Vagina (tissue), 2 donors: ENCODE measurements at regions not wholly inside any gene's neighbourhood (a gene's known extent, or its start where the extent isn't known, plus 50 kb on each side); places are given as distances from the start of the nearest gene placed in this dataset.

Source experiments
- DNase-seq, 2 donors: peaks; one replicate each; pipeline ENCODE4 v3.0.0-alpha.2; 2017; ENCODE audit errors: extremely low spot score in 2 of 2
- H3K27ac ChIP-seq: fragments of 200-600 bp; sonication (generic); one replicate; pipeline ENCODE4 v1.5.1; 2019
- H3K27me3 ChIP-seq: fragments of 200-600 bp; sonication (generic); one replicate; pipeline ENCODE4 v1.5.1; 2019
- H3K36me3 ChIP-seq, 2 donors: fragments of 200-600 bp; sonication (generic); one replicate each; pipeline ENCODE4 v1.5.1; 2017 to 2019
- H3K4me1 ChIP-seq: fragments of 200-600 bp; sonication (generic); one replicate; pipeline ENCODE4 v1.5.1; 2019
- H3K4me3 ChIP-seq, 2 donors: fragments of 200-600 bp; sonication (generic); 1 replicate in 1 of 2; 2 replicates in 1 of 2; pipeline ENCODE4 v1.5.1; 2016 to 2019
- H3K9me3 ChIP-seq: fragments of 200-600 bp; sonication (generic); one replicate; pipeline ENCODE4 v1.5.1; 2019
- POLR2A ChIP-seq, 2 donors: fragments of 450-650 bp; IDR thresholded peaks; one replicate each; pipeline ENCODE4 v1.6.1; 2017; ENCODE audit warnings: antibody characterized with exemption in 2 of 2, mild to moderate bottlenecking in 2 of 2, moderate library complexity in 2 of 2
- POLR2AphosphoS5 ChIP-seq, 2 donors: sonication (generic); formaldehyde crosslinking; IDR thresholded peaks; one replicate each; pipeline ENCODE4 v1.9.0; 2017; ENCODE audit warnings: antibody characterized with exemption in 2 of 2, mild to moderate bottlenecking in 2 of 2, low read depth in 1 of 2; ENCODE audit not compliant: insufficient read depth in 1 of 2
- intact Hi-C: fragments of 100-400 bp; cut with DNase I; formaldehyde crosslinking; loops from one replicate; pipeline ENCODE4 v1.15.1; 2023
- TF ChIP-seq, protein P1 (sequence below), 3 experiments: fragments of 450-650 bp in 2 of 3; fragments of 200-600 bp in 1 of 3; sonication (generic) in 1 of 3; IDR thresholded peaks; one replicate each; pipeline ENCODE4 v1.5.1; 2017 to 2019; ENCODE audit warnings: antibody characterized with exemption in 3 of 3, mild to moderate bottlenecking in 2 of 3, moderate library complexity in 2 of 3

DNA sequence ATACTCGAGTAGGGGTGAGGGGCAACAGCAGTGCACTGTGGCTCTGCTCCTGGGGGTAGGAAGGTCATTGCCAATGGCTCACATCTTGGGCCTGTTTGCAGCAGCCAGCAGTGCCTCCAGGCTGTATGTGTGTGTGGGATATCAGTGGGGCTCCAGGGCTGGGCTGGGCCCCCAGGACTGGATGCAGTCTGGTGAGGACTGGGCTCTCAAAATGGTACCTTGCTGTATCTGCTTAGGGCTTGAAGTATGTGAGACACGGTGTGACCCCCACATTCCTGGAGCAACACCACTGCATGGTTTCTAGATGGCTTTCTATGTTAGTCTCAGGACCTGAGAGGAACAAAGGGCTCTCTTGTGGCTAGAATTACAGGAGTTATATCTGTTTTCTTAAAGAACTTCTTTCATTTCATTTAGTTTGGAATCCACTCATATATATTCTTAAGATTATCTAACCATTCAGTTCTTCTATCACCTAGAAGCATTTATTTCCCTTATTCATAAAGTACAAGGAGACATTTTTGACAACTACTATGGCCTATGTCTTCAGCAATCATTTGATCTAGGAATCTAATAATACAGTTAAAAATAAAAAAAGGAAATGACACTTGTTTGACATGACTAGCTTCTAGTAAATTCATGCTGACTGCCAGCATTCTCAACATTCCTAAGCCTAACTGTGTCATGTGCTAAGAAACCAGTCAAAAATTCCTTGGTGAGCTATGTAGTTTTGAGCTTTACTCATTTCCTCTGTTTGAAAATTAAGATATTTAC, 443.2 kb upstream of the SEMA3A start:
- Histone ChIP-seq H3K9me3 (no peaks in the 10 kb centered on the region), H3K4me1 (no peaks in the 10 kb centered on the region), H3K27ac (no peak overlapping the region), H3K27me3 (no peaks in the 10 kb centered on the region), H3K36me3 (no peaks in the 10 kb centered on the region), H3K4me3 (no peak overlapping the region)
- no peak for TF ChIP-seq POLR2AphosphoS5 (IDR thresholded peaks at IDR 0.05; ENCODE audit: insufficient read depth in 1 of 2, low read depth in 1 of 2)
- TF ChIP-seq POLR2A (IDR thresholded peaks at IDR 0.05) = no peak
- TF ChIP-seq, protein P1, sequence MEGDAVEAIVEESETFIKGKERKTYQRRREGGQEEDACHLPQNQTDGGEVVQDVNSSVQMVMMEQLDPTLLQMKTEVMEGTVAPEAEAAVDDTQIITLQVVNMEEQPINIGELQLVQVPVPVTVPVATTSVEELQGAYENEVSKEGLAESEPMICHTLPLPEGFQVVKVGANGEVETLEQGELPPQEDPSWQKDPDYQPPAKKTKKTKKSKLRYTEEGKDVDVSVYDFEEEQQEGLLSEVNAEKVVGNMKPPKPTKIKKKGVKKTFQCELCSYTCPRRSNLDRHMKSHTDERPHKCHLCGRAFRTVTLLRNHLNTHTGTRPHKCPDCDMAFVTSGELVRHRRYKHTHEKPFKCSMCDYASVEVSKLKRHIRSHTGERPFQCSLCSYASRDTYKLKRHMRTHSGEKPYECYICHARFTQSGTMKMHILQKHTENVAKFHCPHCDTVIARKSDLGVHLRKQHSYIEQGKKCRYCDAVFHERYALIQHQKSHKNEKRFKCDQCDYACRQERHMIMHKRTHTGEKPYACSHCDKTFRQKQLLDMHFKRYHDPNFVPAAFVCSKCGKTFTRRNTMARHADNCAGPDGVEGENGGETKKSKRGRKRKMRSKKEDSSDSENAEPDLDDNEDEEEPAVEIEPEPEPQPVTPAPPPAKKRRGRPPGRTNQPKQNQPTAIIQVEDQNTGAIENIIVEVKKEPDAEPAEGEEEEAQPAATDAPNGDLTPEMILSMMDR (IDR thresholded peaks at IDR 0.05) = no peak
- DNase-seq = no peak
- intact Hi-C loops = no loop called here

DNA sequence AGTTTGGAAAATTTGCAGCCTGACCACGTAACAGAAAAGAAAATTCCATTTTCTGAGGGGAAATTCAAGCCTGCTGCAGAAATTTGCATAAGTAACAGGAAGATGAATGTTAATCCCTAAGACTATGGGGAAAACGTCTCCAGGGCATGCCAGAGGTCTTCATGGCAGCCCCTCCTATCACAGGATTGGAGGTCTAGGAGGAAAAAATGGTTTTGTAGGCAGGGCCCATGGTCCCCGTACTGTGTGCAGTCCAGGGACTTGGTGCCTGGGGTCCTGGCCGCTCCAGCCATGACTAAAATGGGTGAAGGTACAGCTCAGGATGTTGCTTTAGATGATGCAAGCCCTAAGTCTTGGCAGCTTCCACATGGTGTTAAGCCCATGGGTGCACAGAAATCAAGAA, 437.3 kb upstream of the SEMA3A start:
- intact Hi-C loops = no loop called here
- Histone ChIP-seq H3K36me3 (no peaks in the 10 kb centered on the region), H3K27me3 (no peaks in the 10 kb centered on the region), H3K9me3 (no peaks in the 10 kb centered on the region), H3K4me3 (no peak overlapping the region), H3K4me1 (no peaks in the 10 kb centered on the region), H3K27ac (no peak overlapping the region)
- no peak for DNase-seq
- no peak for TF ChIP-seq POLR2AphosphoS5 (IDR thresholded peaks at IDR 0.05; ENCODE audit: insufficient read depth in 1 of 2, low read depth in 1 of 2)
- no peak for TF ChIP-seq POLR2A (IDR thresholded peaks at IDR 0.05)
- TF ChIP-seq, protein P1 (IDR thresholded peaks at IDR 0.05) = no peak

GRCh38 chr7:84629640-84630318, 435.2 kb upstream of the SEMA3A start:
- Histone ChIP-seq H3K27ac (no peak overlapping the region), H3K27me3 (no peaks in the 10 kb centered on the region), H3K4me3 (no peak overlapping the region), H3K4me1 (no peaks in the 10 kb centered on the region), H3K36me3 (no peaks in the 10 kb centered on the region), H3K9me3 (no peaks in the 10 kb centered on the region)
- intact Hi-C loops = no loop called here
- TF ChIP-seq, protein P1 (IDR thresholded peaks at IDR 0.05) = no peak
- TF ChIP-seq POLR2AphosphoS5 (IDR thresholded peaks at IDR 0.05; ENCODE audit: insufficient read depth in 1 of 2, low read depth in 1 of 2) (no peak), POLR2A (IDR thresholded peaks at IDR 0.05) (no peak)
- DNase-seq = no peak

DNA sequence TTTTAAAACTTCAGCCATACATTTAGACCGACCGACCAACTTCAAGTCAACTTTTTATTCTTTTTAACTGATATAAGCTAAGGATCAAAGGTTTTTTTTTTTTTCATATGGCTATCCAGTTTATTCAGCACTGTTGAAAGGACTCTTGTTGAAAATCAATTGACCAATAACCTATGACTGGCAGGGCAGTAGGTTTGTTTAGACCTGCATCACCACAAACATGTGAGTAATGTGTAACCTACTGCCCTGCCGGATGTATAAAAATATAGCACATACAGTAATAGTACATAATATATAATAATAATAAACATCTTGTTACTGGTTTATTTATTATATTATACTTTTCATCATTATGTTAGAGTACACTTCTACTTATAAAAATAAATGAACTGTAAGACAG, 434.6 kb upstream of the SEMA3A start:
- Histone ChIP-seq H3K27ac (no peak overlapping the region), H3K27me3 (no peaks in the 10 kb centered on the region), H3K4me3 (no peak overlapping the region), H3K36me3 (no peaks in the 10 kb centered on the region), H3K4me1 (no peaks in the 10 kb centered on the region), H3K9me3 (no peaks in the 10 kb centered on the region)
- no peak for DNase-seq
- TF ChIP-seq, protein P1 (IDR thresholded peaks at IDR 0.05) = no peak
- TF ChIP-seq POLR2AphosphoS5 (IDR thresholded peaks at IDR 0.05; ENCODE audit: insufficient read depth in 1 of 2, low read depth in 1 of 2) = no peak
- no peak for TF ChIP-seq POLR2A (IDR thresholded peaks at IDR 0.05)
- intact Hi-C loops = no loop called here

- H3K9me3 ChIP-seq = no peaks in the 10 kb centered on the region
- H3K4me3 ChIP-seq = no peak overlapping the region
- intact Hi-C loops = no loop called here
- no peaks in the 10 kb centered on the region for H3K36me3 ChIP-seq
- no peaks in the 10 kb centered on the region for H3K4me1 ChIP-seq
- TF ChIP-seq POLR2AphosphoS5 (IDR thresholded peaks at IDR 0.05; ENCODE audit: insufficient read depth in 1 of 2, low read depth in 1 of 2) = no peak
- TF ChIP-seq, protein P1 (IDR thresholded peaks at IDR 0.05) = no peak
- TF ChIP-seq POLR2A (IDR thresholded peaks at IDR 0.05) = no peak
- no peak for DNase-seq
- no peak overlapping the region for H3K27ac ChIP-seq
- H3K27me3 ChIP-seq = no peaks in the 10 kb centered on the region
Observed at GRCh38 chr7:84627250-84627649, 432.7 kb upstream of the SEMA3A start.
